Spleen (tissue), 11 donors: ENCODE measurements at regions not wholly inside any gene's neighbourhood (a gene's known extent, or its start where the extent isn't known, plus 50 kb on each side); places are given as distances from the start of the nearest gene placed in this dataset.

ENCODE experiments used
- DNase-seq: peaks from one replicate; pipeline ENCODE4 v3.0.0-alpha.2; 2020
- H3K27ac ChIP-seq, 8 donors: fragments of 200-600 bp; sonication (generic) in 7 of 8; 1 replicate in 4 of 8; 2 replicates in 4 of 8; pipeline versions ENCODE4 v1.5.0 to v1.8.0; 2016 to 2021; ENCODE audit warnings: inconsistent platforms in 4 of 8, mild to moderate bottlenecking in 4 of 8, moderate library complexity in 1 of 8
- H3K27me3 ChIP-seq, 7 donors: fragments of 200-600 bp; sonication (generic) in 6 of 7; replicated peaks in 1 of 7; 1 replicate in 4 of 7; 2 replicates in 3 of 7; pipeline versions ENCODE4 v1.5.0 to v1.8.0; 2016 to 2021; ENCODE audit warnings: inconsistent platforms in 3 of 7, mild to moderate bottlenecking in 1 of 7
- H3K36me3 ChIP-seq, 6 donors: fragments of 200-600 bp; sonication (generic) in 5 of 6; 1 replicate in 4 of 6; 2 replicates in 2 of 6; pipeline versions ENCODE4 v1.5.0 to v1.8.0; 2016 to 2021; ENCODE audit warnings: inconsistent platforms in 2 of 6
- H3K4me1 ChIP-seq, 6 donors: fragments of 200-600 bp; sonication (generic) in 5 of 6; 1 replicate in 3 of 6; 2 replicates in 3 of 6; pipeline versions ENCODE4 v1.5.0 to v1.8.0; 2016 to 2021; ENCODE audit warnings: inconsistent platforms in 3 of 6
- H3K4me3 ChIP-seq, 8 donors: fragments of 200-600 bp; sonication (generic) in 7 of 8; 1 replicate in 4 of 8; 2 replicates in 4 of 8; pipeline versions ENCODE4 v1.5.0 to v1.8.0; 2016 to 2021; ENCODE audit warnings: inconsistent platforms in 4 of 8, mild to moderate bottlenecking in 4 of 8, moderate library complexity in 2 of 8
- H3K9me3 ChIP-seq, 8 donors: fragments of 200-600 bp; sonication (generic) in 7 of 8; 1 replicate in 4 of 8; 2 replicates in 4 of 8; pipeline versions ENCODE4 v1.5.0 to v1.8.0; 2016 to 2021; ENCODE audit warnings: inconsistent platforms in 4 of 8
- POLR2A ChIP-seq, 3 donors: fragments of 450-650 bp; IDR thresholded peaks; one replicate each; pipeline ENCODE4 v1.5.1; 2017; ENCODE audit warnings: antibody characterized with exemption in 3 of 3, mild to moderate bottlenecking in 1 of 3
- POLR2AphosphoS5 ChIP-seq, 3 donors: sonication (generic); formaldehyde crosslinking; IDR thresholded peaks; one replicate each; pipeline ENCODE4 v1.5.1; 2017; ENCODE audit warnings: antibody characterized with exemption in 3 of 3
- WGBS, 5 donors: extraction: QIAGEN DNeasy Blood & Tissue Kit in 3 of 5; methylation state at CpG; one replicate each; pipeline versions ENCODE4 v1.1.5 to v1.1.7; 2013 to 2018; 5-methylcytosine and 5-hydroxymethylcytosine counted together
- intact Hi-C: fragments of 100-400 bp; cut with DNase I; formaldehyde crosslinking; loops from one replicate; pipeline ENCODE4 v1.15.0; 2023; ENCODE audit warnings: low total_unique reads
- TF ChIP-seq, protein P1 (sequence below), 11 experiments: fragments of 200-600 bp in 7 of 11; fragments of 450-650 bp in 4 of 11; sonication (generic) in 4 of 11; IDR thresholded peaks in 8 of 11; conservative IDR thresholded peaks in 3 of 11; 1 replicate in 7 of 11; 2 replicates in 4 of 11; pipeline versions ENCODE4 v1.4.0 to v1.8.0; 2016 to 2021; ENCODE audit warnings: antibody characterized with exemption in 11 of 11, inconsistent platforms in 4 of 11, mild to moderate bottlenecking in 1 of 11
- donor health status: healthy with polysubstance abuse.
- donor health status: DM: no; HTN: no; CAD: no; lungs with moderate emphysema.
- donor health status: DM: no; HTN: no; CAD: no.
- donor health status: Bipolar disorder and iron deficiency.
- donor health status: healthy.
- donor health status: DM: no; HTN: no; CAD: no.
- donor health status: DM: yes; HTN: yes; CAD: no.

DNA sequence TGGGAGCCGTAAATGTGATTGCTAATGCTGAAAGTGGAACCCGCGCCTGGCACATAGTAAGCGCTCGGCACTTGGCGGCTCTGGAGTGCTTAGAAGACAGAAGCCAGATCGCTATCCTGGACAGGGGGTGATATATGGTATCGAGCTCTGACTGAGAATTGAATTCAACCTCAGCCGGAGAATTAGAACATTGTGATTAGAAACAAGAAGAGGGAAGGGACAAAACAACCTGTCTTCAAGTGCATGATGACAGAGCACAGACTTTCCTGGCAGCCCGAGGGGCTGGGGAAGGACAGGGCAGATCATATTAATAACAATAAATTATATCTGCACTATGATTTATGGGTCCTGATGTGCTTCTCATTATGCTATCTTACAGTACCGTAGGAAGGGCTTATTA lies 66.9 kb upstream of the TBX3 start:
- DNase-seq, result no peak
- TF ChIP-seq, protein P1, sequence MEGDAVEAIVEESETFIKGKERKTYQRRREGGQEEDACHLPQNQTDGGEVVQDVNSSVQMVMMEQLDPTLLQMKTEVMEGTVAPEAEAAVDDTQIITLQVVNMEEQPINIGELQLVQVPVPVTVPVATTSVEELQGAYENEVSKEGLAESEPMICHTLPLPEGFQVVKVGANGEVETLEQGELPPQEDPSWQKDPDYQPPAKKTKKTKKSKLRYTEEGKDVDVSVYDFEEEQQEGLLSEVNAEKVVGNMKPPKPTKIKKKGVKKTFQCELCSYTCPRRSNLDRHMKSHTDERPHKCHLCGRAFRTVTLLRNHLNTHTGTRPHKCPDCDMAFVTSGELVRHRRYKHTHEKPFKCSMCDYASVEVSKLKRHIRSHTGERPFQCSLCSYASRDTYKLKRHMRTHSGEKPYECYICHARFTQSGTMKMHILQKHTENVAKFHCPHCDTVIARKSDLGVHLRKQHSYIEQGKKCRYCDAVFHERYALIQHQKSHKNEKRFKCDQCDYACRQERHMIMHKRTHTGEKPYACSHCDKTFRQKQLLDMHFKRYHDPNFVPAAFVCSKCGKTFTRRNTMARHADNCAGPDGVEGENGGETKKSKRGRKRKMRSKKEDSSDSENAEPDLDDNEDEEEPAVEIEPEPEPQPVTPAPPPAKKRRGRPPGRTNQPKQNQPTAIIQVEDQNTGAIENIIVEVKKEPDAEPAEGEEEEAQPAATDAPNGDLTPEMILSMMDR (IDR thresholded peaks at IDR 0.05 in 8 of 11, conservative IDR thresholded peaks at IDR 0.05 in 3 of 11), result no peak
- no peak for TF ChIP-seq POLR2AphosphoS5 (IDR thresholded peaks at IDR 0.05)
- no peak for TF ChIP-seq POLR2A (IDR thresholded peaks at IDR 0.05)
- H3K4me3 ChIP-seq, result no peak overlapping the region
- H3K27ac ChIP-seq, result no peak overlapping the region
- no peaks in the 10 kb centered on the region for H3K9me3 ChIP-seq
- 88 to 91% (median 90%) methylated on average over 11 of the region's 11 CpGs for WGBS, 5 donors
- intact Hi-C loops, result no loop called here
- no peaks in the 10 kb centered on the region for H3K36me3 ChIP-seq
- H3K27me3 ChIP-seq, result no peaks in the 10 kb centered on the region
- peaks cover 0 to 4% (median 0%) of the 10 kb centered on the region in 6 donors for H3K4me1 ChIP-seq

DNA sequence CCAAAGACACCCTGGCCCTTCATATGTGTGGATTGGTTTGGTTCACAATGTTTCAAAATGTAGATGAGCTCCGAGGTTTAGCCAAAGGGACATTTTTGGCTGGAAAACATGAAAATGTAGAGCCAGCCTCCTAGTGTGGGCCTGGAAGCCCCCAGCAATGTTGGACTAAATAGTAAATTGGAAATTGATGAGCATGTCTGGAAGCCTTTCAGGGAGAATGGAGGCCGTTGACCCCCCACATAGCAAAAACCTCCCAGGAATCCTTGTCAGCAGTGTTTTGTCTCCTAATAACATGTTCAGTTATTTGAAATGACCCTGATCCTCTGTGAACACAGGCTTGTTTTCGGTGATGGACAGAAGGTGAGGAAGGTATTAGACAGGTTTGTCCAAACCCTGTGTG lies 65.1 kb upstream of the TBX3 start:
- Histone ChIP-seq H3K27ac (no peak overlapping the region), H3K36me3 (no peaks in the 10 kb centered on the region), H3K4me3 (no peak overlapping the region), H3K9me3 (no peaks in the 10 kb centered on the region), H3K27me3 (no peaks in the 10 kb centered on the region), H3K4me1 (peaks cover 0 to 4% (median 0%) of the 10 kb centered on the region in 6 donors)
- DNase-seq, result no peak
- intact Hi-C loops, result no loop called here
- 69 to 93% (median 83%) methylated on average over 3 of the region's 3 CpGs for WGBS, 5 donors
- no peak for TF ChIP-seq POLR2A (IDR thresholded peaks at IDR 0.05)
- TF ChIP-seq, protein P1 (IDR thresholded peaks at IDR 0.05 in 8 of 11, conservative IDR thresholded peaks at IDR 0.05 in 3 of 11), result no peak
- no peak for TF ChIP-seq POLR2AphosphoS5 (IDR thresholded peaks at IDR 0.05)

DNA sequence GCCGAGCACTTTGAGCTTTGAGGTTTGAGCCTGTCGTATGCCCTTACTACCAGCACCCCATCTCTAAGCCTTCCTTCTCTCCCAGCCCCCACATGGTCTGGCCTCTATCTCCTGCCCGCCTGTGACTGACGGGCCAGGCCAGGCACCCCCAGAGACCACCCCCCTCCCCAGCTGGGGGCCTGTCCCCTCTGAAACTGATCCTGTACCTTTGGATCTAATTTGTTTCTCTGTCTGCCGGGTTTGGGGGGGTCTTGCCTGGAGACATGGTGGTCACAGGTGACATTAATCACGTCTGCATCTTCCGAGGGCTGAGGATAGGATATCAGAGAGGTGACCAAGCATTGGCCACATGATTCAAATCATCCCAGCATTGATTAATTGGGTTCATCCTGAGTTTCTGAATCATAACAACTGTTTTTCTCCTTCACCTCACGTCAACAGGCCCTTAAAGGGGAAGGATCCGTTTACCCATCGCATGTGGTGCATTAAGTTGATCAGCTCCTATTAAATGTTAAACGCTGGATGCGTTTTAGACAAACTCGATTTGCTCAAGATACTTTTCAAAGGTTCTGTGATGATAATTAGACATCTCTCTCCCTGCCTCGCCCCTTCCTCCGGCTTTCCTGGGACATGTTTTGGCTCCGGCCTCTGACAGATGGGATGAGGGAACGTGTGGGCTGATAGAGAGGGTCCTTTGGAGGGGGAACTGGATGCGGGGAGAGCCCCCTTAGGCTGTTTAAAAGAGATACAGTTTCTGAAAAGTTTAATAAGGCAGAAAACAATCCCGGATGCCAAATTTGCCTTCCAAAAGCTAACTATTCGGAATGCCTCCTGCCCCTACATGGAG lies 63.3 kb upstream of the TBX3 start:
- no peak for DNase-seq
- Histone ChIP-seq H3K36me3 (no peaks in the 10 kb centered on the region), H3K4me3 (no peak overlapping the region), H3K27ac (no peak overlapping the region), H3K27me3 (no peaks in the 10 kb centered on the region), H3K4me1 (peaks cover 0 to 4% (median 0%) of the 10 kb centered on the region in 6 donors), H3K9me3 (no peaks in the 10 kb centered on the region)
- TF ChIP-seq POLR2A (IDR thresholded peaks at IDR 0.05), result no peak
- TF ChIP-seq POLR2AphosphoS5 (IDR thresholded peaks at IDR 0.05), result no peak
- TF ChIP-seq, protein P1 (IDR thresholded peaks at IDR 0.05 in 8 of 11, conservative IDR thresholded peaks at IDR 0.05 in 3 of 11), result no peak
- WGBS, 5 donors, result 72 to 80% (median 78%) methylated on average over 20 of the region's 20 CpGs
- intact Hi-C loops, result no loop called here

DNA sequence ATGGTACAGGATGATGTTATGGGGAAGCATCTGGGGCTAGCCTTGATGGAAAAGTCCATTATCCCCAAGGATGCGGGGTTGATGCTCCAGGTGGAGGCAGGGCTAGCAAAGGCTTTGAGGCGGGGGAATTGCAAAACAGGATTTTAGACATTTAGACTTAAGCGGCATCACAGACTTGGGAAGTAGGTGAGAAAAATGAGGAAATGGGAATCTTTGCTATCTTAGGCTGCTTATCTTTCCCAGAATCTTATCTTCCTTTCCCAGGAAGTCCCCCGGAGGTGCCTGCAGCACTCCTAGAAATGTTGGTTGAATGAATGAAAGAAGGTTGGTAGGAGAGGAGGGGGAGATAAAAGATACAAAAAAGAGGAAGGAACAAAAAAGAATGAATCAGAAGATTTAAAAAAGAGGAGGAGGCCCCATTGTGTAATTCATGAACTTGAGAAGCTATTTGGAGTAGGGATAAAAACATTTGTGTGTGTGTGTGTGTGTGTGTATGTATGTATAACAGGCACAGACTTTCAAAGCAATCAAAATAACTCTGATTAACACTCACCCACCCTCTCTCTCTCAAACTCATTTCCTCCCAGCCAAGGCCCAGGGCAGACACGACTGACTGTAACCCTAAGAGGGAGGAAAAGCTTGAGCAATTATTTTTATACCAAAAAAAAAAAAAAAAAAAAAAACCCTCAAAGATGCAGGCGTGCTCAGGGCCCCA lies 62.5 kb upstream of the TBX3 start:
- Histone ChIP-seq H3K36me3 (no peaks in the 10 kb centered on the region), H3K27me3 (no peaks in the 10 kb centered on the region), H3K27ac (no peak overlapping the region), H3K4me1 (peaks cover 0 to 4% (median 0%) of the 10 kb centered on the region in 6 donors), H3K9me3 (no peaks in the 10 kb centered on the region), H3K4me3 (no peak overlapping the region)
- intact Hi-C loops, result no loop called here
- WGBS, 5 donors, result 27 to 41% (median 37%) methylated on average over 6 of the region's 6 CpGs
- DNase-seq, result no peak
- no peak for TF ChIP-seq POLR2AphosphoS5 (IDR thresholded peaks at IDR 0.05)
- TF ChIP-seq POLR2A (IDR thresholded peaks at IDR 0.05), result no peak
- TF ChIP-seq, protein P1 (IDR thresholded peaks at IDR 0.05 in 8 of 11, conservative IDR thresholded peaks at IDR 0.05 in 3 of 11), result no peak
